Fibroblast of mammary gland (primary cell): ENCODE measurements at regions not wholly inside any gene's neighbourhood (a gene's known extent, or its start where the extent isn't known, plus 50 kb on each side); places are given as distances from the start of the nearest gene placed in this dataset.

Experiments
- DNase-seq: peaks from one replicate; pipeline ENCODE4 v3.0.0-alpha.2; 2010; ENCODE audit warnings: low read depth
- H3K4me3 ChIP-seq: 2 replicates; pipeline ENCODE4 v1.5.1; 2011; ENCODE audit warnings: low read depth, mild to moderate bottlenecking, low read length, moderate library complexity; ENCODE audit not compliant: control insufficient read depth
- CTCF ChIP-seq: conservative IDR thresholded peaks from 2 replicates; pipeline ENCODE4 v1.5.1; 2011; ENCODE audit warnings: low read depth, low read length, inconsistent platforms; ENCODE audit not compliant: control insufficient read depth, insufficient read depth

GRCh38 chr22:22746963-22747933 lies 102.8 kb downstream of the GGTLC2 start:
- no peak for TF ChIP-seq CTCF
- H3K4me3 ChIP-seq: no peak overlapping the region
- no peak for DNase-seq

GRCh38 chr22:22748297-22748743 lies 103.9 kb downstream of the GGTLC2 start:
- peak; percentile 67 for DNase-seq
- H3K4me3 ChIP-seq: no peak overlapping the region
- TF ChIP-seq CTCF: peak; percentile 83

- TF ChIP-seq CTCF: no peak
- DNase-seq: no peak
- no peak overlapping the region for H3K4me3 ChIP-seq
Observed at GRCh38 chr22:22748756-22749155, 104.3 kb downstream of the GGTLC2 start.

DNA sequence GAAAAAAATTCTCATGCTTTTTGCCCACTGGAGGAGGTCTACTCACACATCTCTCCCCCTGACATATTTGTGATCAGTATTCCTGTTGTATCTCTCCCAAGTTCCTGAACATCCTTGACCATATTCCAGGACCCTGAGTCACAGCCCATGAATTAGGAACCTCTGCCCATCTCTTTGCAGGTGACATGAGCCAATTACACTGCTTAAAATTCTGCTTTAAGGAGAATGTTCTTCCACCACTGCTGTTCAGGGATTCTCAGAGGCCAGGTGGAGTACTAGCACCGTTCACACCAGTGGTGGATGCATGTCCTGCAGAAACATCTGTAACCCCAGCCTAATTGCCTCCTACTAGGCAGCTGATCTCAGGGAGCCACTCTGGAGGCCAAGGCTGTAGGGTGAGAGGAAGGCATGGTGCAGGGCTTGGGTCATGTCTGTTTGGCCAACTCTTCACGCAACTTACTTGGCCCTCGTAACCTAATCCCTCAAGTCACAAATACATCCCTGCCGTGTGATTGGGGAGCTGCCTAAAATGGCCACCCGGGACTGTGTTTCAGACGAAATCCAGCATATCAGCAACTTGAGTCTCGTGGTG lies 104.8 kb downstream of the GGTLC2 start:
- no peak for TF ChIP-seq CTCF

GRCh38 chr22:22750335-22751042 lies 106.1 kb downstream of the GGTLC2 start:
- no peak overlapping the region for H3K4me3 ChIP-seq
- DNase-seq: no peak
- TF ChIP-seq CTCF: no peak

More for the DNA sequence above, 104.8 kb downstream of the GGTLC2 start:
- no peak overlapping the region for H3K4me3 ChIP-seq
- no peak for DNase-seq

GRCh38 chr22:22751043-22751603 lies 106.7 kb downstream of the GGTLC2 start:
- no peak for TF ChIP-seq CTCF
- no peak overlapping the region for H3K4me3 ChIP-seq
- no peak for DNase-seq
